ENCODE measurements at regions not wholly inside any gene's neighbourhood (a gene's known extent, or its start where the extent isn't known, plus 50 kb on each side); places are given as distances from the start of the nearest gene placed in this dataset.
"Not testable (repeated sequence)": the region's sequence is repeated elsewhere in the genome, so short reads cannot be mapped to it uniquely, and the experiment has no call there.

DNA sequence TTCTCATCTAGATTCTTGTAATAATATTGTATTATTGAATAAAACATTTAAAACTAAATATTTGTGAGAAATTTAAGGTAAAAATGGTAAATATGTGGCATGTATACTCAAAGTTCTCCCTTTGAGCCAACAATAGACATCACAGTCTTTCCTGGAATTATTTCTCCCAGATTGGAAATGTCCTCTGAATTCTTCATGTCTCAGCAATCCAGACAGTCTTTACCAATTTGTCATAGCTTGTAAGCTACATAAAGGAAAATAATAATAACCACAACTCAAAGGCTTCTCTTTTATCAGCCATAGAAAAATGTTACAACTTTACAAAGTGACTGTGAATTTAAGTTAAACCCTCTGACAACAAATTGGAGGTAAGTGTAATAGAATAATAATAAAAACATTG is 784.9 kb downstream of the EPHA4 start:
- Histone ChIP-seq H3K27ac (no peak overlapping the region), H3K9me3 (replicated peaks) (no peaks in the 10 kb centered on the region), H3K4me1 (replicated peaks) (no peaks in the 10 kb centered on the region), H3K27me3 (replicated peaks) (no peaks in the 10 kb centered on the region), H3K36me3 (no peaks in the 10 kb centered on the region), H3K4me3 (no peak overlapping the region)
- no peak for DNase-seq (ENCODE audit: low read depth in 1 of 2, low spot score in 2 of 2)

DNA sequence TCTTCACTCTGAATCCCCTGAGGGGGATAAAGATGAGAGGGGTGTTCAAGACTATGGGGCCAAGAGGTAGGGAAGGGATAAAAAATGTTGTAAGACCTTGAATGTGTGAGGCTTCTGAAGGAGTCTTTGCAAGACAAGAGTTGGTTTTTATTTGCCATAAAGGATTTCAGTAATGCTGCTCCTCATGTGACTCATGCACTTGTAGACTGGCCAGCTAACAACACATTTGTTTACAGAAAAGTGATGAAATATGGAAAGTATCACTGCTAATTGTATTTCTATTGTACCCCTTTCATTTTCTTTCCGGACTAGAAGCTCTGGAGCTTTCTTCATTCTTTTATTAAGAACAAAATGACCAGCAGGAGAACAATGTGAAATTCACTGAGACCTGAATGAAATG is 782.1 kb downstream of the EPHA4 start:
- peak in 1 of 2 experiments; percentile 2 for DNase-seq (ENCODE audit: low read depth in 1 of 2, low spot score in 2 of 2)
- H3K9me3 ChIP-seq (replicated peaks) = no peaks in the 10 kb centered on the region
- H3K4me1 ChIP-seq (replicated peaks) = no peaks in the 10 kb centered on the region
- no peaks in the 10 kb centered on the region for H3K27me3 ChIP-seq (replicated peaks)
- H3K4me3 ChIP-seq = no peak overlapping the region
- no peaks in the 10 kb centered on the region for H3K36me3 ChIP-seq
- H3K27ac ChIP-seq = no peak overlapping the region

GRCh38 chr2:220795705-220796104 is 776.4 kb downstream of the EPHA4 start:
- H3K36me3 ChIP-seq = no peaks in the 10 kb centered on the region
- H3K9me3 ChIP-seq (replicated peaks) = no peaks in the 10 kb centered on the region
- no peak overlapping the region for H3K4me3 ChIP-seq
- no peaks in the 10 kb centered on the region for H3K4me1 ChIP-seq (replicated peaks)
- DNase-seq (ENCODE audit: low read depth in 1 of 2, low spot score in 2 of 2) = no peak
- H3K27me3 ChIP-seq (replicated peaks) = no peaks in the 10 kb centered on the region
- no peak overlapping the region for H3K27ac ChIP-seq

DNA sequence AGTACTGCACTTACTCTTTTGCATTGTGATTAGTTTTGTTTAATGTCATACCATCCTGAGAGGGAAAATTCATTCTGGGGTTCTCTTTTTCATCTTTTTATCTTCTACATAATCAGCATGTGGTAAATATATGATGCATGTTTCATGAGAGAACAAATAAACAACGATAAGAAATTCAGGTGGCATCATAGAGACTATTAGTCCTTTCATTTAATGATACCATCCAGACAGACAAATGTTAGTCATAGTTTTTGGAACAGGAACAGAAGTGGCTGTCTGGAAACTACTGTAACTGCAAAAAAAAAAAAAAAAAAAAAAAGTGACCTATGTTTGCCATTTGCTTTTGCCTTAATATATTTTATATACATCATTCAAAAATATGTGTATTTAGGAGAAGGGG is 761.0 kb downstream of the EPHA4 start:
- no peaks in the 10 kb centered on the region for H3K9me3 ChIP-seq (replicated peaks)
- DNase-seq (ENCODE audit: low read depth in 1 of 2, low spot score in 2 of 2) = no peak
- H3K27me3 ChIP-seq (replicated peaks) = no peaks in the 10 kb centered on the region
- no peak overlapping the region for H3K4me3 ChIP-seq
- no peaks in the 10 kb centered on the region for H3K4me1 ChIP-seq (replicated peaks)
- H3K36me3 ChIP-seq = no peaks in the 10 kb centered on the region
- H3K27ac ChIP-seq = no peak overlapping the region

- DNase-seq (ENCODE audit: low read depth in 1 of 2, low spot score in 2 of 2) = peak in 1 of 2 experiments; percentile 9
- Histone ChIP-seq H3K4me3 (no peak overlapping the region), H3K36me3 (no peaks in the 10 kb centered on the region), H3K9me3 (replicated peaks) (no peaks in the 10 kb centered on the region), H3K4me1 (replicated peaks) (no peaks in the 10 kb centered on the region), H3K27ac (no peak overlapping the region), H3K27me3 (replicated peaks) (no peaks in the 10 kb centered on the region)
These were observed 760.0 kb downstream of the EPHA4 start for GRCh38 chr2:220811952-220812570.

- no peaks in the 10 kb centered on the region for H3K27me3 ChIP-seq (replicated peaks)
- H3K27ac ChIP-seq = no peak overlapping the region
- no peaks in the 10 kb centered on the region for H3K9me3 ChIP-seq (replicated peaks)
- H3K4me3 ChIP-seq = no peak overlapping the region
- no peaks in the 10 kb centered on the region for H3K4me1 ChIP-seq (replicated peaks)
- no peak for DNase-seq (ENCODE audit: low read depth in 1 of 2, low spot score in 2 of 2)
- H3K36me3 ChIP-seq = no peaks in the 10 kb centered on the region
These were observed 757.7 kb downstream of the EPHA4 start for GRCh38 chr2:220814441-220814840.

DNA sequence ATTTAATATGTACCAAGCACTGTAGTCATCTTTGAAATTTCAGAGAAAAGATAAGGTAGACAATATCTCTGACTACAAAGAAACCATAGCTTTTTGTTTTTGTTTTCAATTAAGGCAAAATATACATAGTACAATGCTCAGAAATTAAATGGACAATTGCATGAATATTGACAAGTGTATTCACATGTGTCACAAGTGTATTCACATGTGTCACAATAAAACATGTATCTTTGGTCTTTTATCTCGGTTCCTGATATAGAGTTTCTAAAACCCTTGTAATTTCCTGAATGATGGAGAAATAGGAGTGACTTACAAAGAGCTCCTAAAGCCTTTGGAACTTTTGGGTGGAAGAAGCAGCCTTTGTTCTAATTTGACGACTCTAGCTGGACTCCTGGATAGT is 756.4 kb downstream of the EPHA4 start:
- Histone ChIP-seq H3K27me3 (replicated peaks) (no peaks in the 10 kb centered on the region), H3K9me3 (replicated peaks) (no peaks in the 10 kb centered on the region), H3K4me1 (replicated peaks) (no peaks in the 10 kb centered on the region), H3K27ac (no peak overlapping the region), H3K36me3 (no peaks in the 10 kb centered on the region), H3K4me3 (no peak overlapping the region)
- DNase-seq (ENCODE audit: low read depth in 1 of 2, low spot score in 2 of 2) = no peak

- Histone ChIP-seq H3K4me1 (replicated peaks) (no peaks in the 10 kb centered on the region), H3K27ac (no peak overlapping the region), H3K36me3 (no peaks in the 10 kb centered on the region), H3K4me3 (no peak overlapping the region), H3K9me3 (replicated peaks) (no peaks in the 10 kb centered on the region), H3K27me3 (replicated peaks) (no peaks in the 10 kb centered on the region)
- DNase-seq (ENCODE audit: low read depth in 1 of 2, low spot score in 2 of 2) = no peak
These were observed 750.4 kb downstream of the EPHA4 start for GRCh38 chr2:220821683-220822082.

DNA sequence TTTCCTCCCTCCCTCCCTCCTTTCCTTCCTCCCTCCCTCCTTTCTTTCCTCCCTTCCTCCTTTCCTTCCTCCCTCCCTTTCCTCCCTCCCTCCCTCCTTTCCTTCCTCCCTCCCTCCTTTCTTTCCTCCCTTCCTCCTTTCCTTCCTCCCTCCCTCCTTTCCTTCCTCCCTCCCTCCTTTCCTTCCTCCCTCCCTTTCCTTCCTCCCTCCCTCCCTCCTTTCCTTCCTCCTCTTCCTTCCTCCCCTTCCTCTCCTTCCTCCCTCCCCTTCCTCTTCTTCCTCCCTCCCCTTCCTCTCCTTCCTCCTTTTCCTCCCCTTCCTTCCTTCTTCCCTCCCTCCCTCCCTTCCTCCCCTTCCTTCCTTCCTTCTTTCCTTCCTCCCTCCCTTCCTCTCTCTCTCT is 748.5 kb downstream of the EPHA4 start:
- DNase-seq (ENCODE audit: low read depth in 1 of 2, low spot score in 2 of 2); H3K4me3 ChIP-seq; H3K36me3 ChIP-seq; H3K27ac ChIP-seq; H3K9me3 ChIP-seq (replicated peaks); H3K27me3 ChIP-seq (replicated peaks); H3K4me1 ChIP-seq (replicated peaks): not testable (repeated sequence)

DNA sequence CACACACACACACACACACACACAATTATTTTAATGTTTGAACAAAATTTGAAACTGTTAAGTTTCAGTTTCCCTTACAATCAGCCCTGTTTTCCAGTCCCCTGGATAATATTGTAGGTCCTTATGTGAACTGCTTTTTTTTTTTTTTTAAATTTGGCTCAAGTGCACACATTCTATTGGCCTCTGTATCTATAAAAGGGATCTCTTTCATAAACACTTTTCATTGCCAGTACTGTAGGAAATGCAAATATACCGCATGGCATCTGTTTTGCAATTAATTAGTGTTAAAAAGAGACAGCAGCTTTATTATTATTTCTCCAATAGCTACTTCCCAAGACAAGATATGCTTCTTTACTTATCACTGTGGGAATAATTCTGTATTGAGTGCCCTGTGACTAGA is 738.7 kb downstream of the EPHA4 start:
- Histone ChIP-seq H3K36me3 (no peaks in the 10 kb centered on the region), H3K4me3 (no peak overlapping the region), H3K27me3 (replicated peaks) (no peaks in the 10 kb centered on the region), H3K27ac (no peak overlapping the region), H3K4me1 (replicated peaks) (no peaks in the 10 kb centered on the region), H3K9me3 (replicated peaks) (no peaks in the 10 kb centered on the region)
- DNase-seq (ENCODE audit: low read depth in 1 of 2, low spot score in 2 of 2) = no peak

GRCh38 chr2:220835583-220835982 is 736.5 kb downstream of the EPHA4 start:
- H3K9me3 ChIP-seq (replicated peaks) = no peaks in the 10 kb centered on the region
- no peaks in the 10 kb centered on the region for H3K4me1 ChIP-seq (replicated peaks)
- no peaks in the 10 kb centered on the region for H3K27me3 ChIP-seq (replicated peaks)
- no peak overlapping the region for H3K27ac ChIP-seq
- no peak for DNase-seq (ENCODE audit: low read depth in 1 of 2, low spot score in 2 of 2)
- H3K4me3 ChIP-seq = no peak overlapping the region
- no peaks in the 10 kb centered on the region for H3K36me3 ChIP-seq

GRCh38 chr2:220837226-220837625 is 734.9 kb downstream of the EPHA4 start:
- no peak for DNase-seq (ENCODE audit: low read depth in 1 of 2, low spot score in 2 of 2)
- H3K4me1 ChIP-seq (replicated peaks) = no peaks in the 10 kb centered on the region
- H3K27me3 ChIP-seq (replicated peaks) = no peaks in the 10 kb centered on the region
- no peak overlapping the region for H3K27ac ChIP-seq
- no peaks in the 10 kb centered on the region for H3K36me3 ChIP-seq
- no peaks in the 10 kb centered on the region for H3K9me3 ChIP-seq (replicated peaks)
- no peak overlapping the region for H3K4me3 ChIP-seq

- H3K27ac ChIP-seq = no peak overlapping the region
- DNase-seq (ENCODE audit: low read depth in 1 of 2, low spot score in 2 of 2) = no peak
- H3K27me3 ChIP-seq (replicated peaks) = no peaks in the 10 kb centered on the region
- no peak overlapping the region for H3K4me3 ChIP-seq
- H3K4me1 ChIP-seq (replicated peaks) = no peaks in the 10 kb centered on the region
- no peaks in the 10 kb centered on the region for H3K9me3 ChIP-seq (replicated peaks)
- no peaks in the 10 kb centered on the region for H3K36me3 ChIP-seq
These were observed 729.0 kb downstream of the EPHA4 start for GRCh38 chr2:220842901-220843665.

DNA sequence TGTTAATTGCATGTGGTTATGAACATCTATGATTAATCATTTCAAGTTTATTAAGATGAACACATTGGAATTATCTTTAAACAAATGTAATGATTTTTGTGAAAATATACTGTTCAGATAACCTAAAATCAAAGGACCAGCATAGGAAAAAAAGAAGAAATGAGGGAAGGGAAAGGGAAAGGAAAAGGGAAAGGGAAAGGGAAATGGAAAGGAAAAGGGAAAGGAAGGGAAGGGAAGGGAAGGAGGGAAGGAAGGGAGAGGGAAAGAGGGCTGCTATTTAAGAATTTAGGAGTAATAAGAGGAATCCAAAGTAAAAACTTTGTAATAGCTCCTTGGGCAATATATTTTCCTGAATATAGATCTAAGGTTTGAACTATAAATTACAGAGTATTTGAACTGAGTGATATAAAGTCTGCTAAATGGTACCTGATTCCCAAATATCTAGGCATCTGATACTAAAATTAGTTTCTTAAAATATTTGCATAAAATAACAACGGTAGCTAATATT is 726.3 kb downstream of the EPHA4 start:
- Histone ChIP-seq H3K4me1 (replicated peaks) (no peaks in the 10 kb centered on the region), H3K9me3 (replicated peaks) (no peaks in the 10 kb centered on the region), H3K36me3 (no peaks in the 10 kb centered on the region), H3K27ac (no peak overlapping the region), H3K4me3 (no peak overlapping the region), H3K27me3 (replicated peaks) (no peaks in the 10 kb centered on the region)
- DNase-seq (ENCODE audit: low read depth in 1 of 2, low spot score in 2 of 2) = no peak
